ENCODE measurements at regions not wholly inside any gene's neighbourhood (a gene's known extent, or its start where the extent isn't known, plus 50 kb on each side); places are given as distances from the start of the nearest gene placed in this dataset.

GRCh38 chr12:90679674-90680073 lies 275.3 kb downstream of the CCER1 start:
- TF ChIP-seq CTCF (IDR thresholded peaks at IDR 0.05) = no peak
- TF ChIP-seq POLR2A (IDR thresholded peaks at IDR 0.05) = no peak
- TF ChIP-seq POLR2AphosphoS5 (IDR thresholded peaks at IDR 0.05) = no peak

All from transverse colon (tissue), 4 donors.